ENCODE measurements at regions not wholly inside any gene's neighbourhood (a gene's known extent, or its start where the extent isn't known, plus 50 kb on each side); places are given as distances from the start of the nearest gene placed in this dataset.
A peak's percentile ranks its signal among the peaks of the same experiment; 100 is the strongest.
"Not testable (repeated sequence)": the region's sequence is repeated elsewhere in the genome, so short reads cannot be mapped to it uniquely, and the experiment has no call there.

DNA sequence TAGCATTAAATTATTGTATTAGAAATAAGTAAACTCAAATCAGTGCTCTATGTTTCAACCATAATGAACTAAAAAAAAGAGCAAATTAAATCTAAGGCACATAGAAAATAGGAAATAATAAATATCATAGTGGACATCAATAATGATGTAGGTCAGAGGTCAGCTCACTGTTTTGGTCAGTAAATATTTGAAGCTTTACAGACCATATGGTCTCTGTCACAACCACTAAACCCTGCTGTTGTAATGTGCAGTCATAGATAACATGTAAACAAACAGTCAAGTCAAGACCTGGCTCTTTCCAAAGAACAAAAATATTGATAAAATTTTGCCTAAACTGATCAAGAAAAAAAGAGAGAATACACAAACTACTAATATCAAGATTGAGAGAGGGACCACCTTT is 615.0 kb downstream of the SH2D4B start:
- H3K9me3 Mint-ChIP-seq = no peaks in the 10 kb centered on the region
- DNase-seq (ENCODE audit: low spot score in 2 of 2) (no peak), ATAC-seq (no peak)
- H3K36me3 Mint-ChIP-seq = no peaks in the 10 kb centered on the region
- H3K27ac Mint-ChIP-seq = no peak overlapping the region

DNA sequence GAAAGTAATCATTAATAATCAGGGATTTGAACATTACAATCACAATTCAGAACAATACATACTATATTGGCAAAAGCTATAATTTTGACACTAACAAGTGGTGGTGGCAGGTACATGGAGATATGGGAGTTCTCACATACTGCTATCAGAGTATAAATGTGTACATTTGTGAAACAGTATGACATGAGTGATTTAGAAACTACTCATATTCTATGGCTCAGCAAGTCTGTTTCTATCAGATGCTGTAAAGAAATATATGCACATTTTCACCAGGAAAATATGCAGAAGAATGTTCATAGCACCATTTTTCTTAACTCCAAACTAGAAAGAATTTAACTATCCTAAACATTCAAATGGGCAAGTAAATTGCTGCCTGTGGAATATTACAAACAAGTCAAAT is 620.0 kb downstream of the SH2D4B start:
- DNase-seq (ENCODE audit: low spot score in 2 of 2) (no peak), ATAC-seq (no peak)
- no peaks in the 10 kb centered on the region for H3K9me3 Mint-ChIP-seq

DNA sequence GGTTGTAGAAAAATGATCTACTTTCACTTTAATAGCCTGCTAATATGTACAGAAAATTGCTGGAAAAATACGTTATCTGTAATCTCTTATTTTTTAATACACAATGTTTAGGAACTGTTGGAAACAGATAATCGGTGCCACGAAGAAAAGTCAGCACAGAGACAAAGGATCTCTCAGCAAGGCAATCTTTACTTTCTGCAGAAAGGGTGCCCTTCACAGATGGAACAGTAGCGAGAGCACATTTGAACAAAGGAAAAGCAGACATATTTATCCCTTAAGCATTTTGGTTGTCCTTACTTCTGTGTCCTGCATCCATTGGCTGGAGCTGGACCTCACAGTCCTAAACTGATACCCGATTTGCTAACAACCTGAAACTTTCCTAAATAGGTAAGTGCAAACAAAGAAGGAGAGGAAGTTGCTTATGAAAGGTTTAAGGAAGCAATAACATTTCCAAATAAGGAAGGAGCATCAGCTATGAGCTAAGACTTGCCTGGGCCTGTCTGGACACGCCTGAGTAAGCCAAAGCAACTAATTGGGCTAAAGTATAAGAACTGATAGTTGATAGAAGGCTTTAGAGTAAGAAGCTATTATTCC is 640.0 kb downstream of the SH2D4B start:
- Mint-ChIP-seq H3K36me3 (peaks cover 0 to 8% of the 10 kb centered on the region in 2 donors), H3K27ac (no peak overlapping the region), H3K9me3 (peaks cover 10% of the 10 kb centered on the region in 2 donors)
- DNase-seq (ENCODE audit: low spot score in 2 of 2) (no peak), ATAC-seq (no peak)

More for the DNA sequence above, 620.0 kb downstream of the SH2D4B start:
- Mint-ChIP-seq H3K36me3 (no peaks in the 10 kb centered on the region), H3K27ac (no peak overlapping the region)

DNA sequence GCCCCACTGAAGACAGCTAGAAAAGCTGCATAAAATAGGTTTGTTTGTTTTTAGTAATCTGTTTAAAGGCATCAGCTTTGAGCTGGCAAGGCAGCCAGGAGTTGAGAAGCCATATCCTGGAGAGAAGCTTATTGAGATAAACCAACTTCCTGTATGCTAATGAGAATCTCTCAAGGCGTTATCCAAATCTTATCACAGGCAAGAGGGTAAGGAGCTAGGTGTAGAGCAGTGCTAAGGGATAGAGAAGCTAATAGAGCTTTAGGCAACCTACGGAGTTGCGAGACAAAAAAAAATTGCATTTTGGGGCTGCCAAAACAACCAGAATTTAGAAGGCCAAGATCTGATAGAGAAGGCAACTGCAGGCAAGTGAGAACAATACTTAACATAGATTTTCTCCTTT is 641.6 kb downstream of the SH2D4B start:
- no peak for ATAC-seq
- no peak for DNase-seq (ENCODE audit: low spot score in 2 of 2)
- Mint-ChIP-seq H3K27ac (peak overlapping the region in 1 of 2 donors; percentile 48), H3K9me3 (peaks cover 10 to 13% of the 10 kb centered on the region in 2 donors), H3K36me3 (peaks cover 0 to 8% of the 10 kb centered on the region in 2 donors)

DNA sequence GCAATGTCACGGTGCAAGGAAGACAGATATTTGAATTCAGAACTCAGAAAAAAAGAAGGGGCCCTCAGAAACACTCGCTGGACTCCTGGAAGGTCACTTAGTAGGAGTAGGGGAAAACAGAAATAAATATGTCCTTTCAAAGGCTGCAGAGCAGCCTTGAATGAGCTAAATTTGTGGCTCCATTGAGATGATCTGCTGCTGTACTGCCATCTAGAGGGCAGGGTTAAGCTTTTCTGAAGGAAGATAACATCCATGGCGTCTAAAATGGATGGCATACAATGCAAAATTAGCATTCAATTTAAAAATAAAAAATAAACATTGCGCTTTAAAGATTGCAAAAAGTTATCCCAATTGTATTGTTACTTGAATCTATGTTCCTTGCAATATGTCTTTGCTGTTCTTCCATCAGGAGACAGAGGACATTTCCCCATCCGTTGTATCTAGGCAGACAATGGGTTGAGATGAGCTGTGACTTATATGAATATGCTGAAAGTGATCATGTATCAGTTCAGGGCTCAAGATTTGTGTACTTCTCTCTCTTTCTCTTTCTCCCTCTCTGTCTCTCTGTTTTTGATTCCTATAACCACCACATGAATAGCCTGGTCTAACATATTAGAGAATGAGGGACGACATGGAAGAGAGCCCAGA is 642.2 kb downstream of the SH2D4B start:
- ATAC-seq (no peak), DNase-seq (ENCODE audit: low spot score in 2 of 2) (no peak)
- Mint-ChIP-seq H3K9me3 (peaks cover 10 to 13% of the 10 kb centered on the region in 2 donors), H3K27ac (peak overlapping the region in 1 of 2 donors; percentile 48), H3K36me3 (peaks cover 0 to 8% of the 10 kb centered on the region in 2 donors)

DNA sequence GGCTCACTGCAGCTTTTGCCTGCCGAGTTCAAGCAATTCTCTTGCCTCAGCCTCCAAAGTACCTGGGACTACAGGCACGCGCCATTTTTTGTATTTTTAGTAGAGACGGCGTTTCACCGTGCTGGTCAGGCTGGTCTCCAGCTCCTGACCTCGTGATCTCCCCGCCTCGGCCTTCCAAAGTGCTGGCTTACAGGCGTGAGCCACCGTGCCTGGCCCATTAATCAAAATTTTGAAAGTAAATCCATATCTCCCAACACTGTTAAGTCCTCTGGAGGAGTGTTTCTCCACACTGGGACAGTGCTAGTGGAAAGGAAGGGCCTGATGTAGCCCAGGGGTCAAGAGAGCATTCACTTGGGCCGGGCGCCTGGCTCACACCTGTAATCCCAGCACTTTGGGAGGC is 644.6 kb downstream of the SH2D4B start:
- H3K36me3 Mint-ChIP-seq = peaks cover 0 to 6% of the 10 kb centered on the region in 2 donors
- no peak overlapping the region for H3K27ac Mint-ChIP-seq
- ATAC-seq (no peak), DNase-seq (ENCODE audit: low spot score in 2 of 2) (no peak)
- peaks cover 4 to 13% of the 10 kb centered on the region in 2 donors for H3K9me3 Mint-ChIP-seq

DNA sequence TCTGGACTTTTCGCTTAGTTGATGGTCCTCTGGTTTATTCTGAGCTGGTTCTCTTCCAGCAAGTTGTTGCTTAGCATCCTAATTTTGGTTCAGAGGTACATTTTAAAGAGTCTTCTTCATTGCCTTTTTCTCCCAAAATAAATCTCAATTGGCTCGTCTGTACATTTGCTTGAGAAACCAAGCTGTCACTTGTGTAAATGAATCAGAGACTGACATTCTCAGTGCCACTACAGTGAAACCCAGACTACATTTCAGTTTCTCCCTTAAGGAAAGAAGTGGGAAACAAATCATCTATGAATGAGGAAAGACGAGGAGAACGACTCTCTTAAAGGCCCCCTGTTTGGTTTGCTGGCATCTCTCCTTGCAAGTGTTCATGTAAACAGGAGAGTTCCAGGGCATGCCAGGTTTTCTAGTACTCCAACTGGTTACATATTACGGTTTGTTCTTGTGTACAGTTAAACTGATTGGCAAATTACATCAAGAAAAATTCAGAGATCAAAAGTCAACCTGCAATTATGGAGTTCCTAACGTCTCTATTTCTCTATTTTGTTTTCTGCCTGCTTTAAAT is 654.6 kb downstream of the SH2D4B start:
- Mint-ChIP-seq H3K27ac (no peak overlapping the region), H3K36me3 (no peaks in the 10 kb centered on the region), H3K9me3 (no peaks in the 10 kb centered on the region)
- DNase-seq (ENCODE audit: low spot score in 2 of 2) (no peak), ATAC-seq (no peak)

DNA sequence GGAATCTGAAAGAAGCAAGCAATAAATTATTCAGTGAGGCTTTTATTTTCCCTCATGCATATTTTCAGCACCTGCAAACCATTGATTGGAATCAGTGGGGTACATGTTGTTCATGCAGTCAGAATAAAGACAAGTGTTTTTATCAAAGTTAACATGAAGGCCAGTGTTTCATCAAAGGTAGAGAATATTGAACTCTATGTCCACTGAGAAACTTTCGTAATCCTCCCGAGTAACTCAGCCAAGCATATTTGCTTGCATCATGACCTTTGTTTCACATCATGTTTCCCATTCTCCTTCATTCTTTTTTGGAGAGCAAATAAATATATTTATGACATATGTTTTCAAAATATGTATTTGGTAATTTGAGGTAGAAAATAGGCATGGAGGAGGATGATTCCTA is 663.1 kb downstream of the SH2D4B start:
- ATAC-seq = no peak
- H3K9me3 Mint-ChIP-seq = peaks cover 0 to 4% of the 10 kb centered on the region in 2 donors
- no peak for DNase-seq (ENCODE audit: low spot score in 2 of 2)
- no peak overlapping the region for H3K27ac Mint-ChIP-seq
- no peaks in the 10 kb centered on the region for H3K36me3 Mint-ChIP-seq

DNA sequence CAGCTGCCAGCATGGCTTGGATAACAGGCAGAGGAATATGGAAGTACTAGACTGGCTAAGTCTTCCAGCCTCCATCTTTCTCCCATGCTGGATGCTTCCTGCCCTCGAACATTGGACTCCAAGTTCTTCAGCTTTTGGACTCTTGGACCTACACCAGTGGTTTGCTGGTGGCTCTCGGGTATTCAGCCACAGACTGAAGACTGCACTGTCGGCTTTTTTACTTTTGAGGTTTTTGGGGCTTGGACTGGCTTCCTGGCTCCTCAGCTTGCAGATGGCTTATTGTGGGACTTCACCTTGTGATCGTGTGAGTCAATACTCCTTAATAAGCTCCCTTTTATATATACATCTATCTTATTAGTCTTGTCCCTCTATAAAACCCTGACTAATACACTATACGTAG is 667.6 kb upstream of the NRG3 start:
- not testable (repeated sequence) for H3K36me3 Mint-ChIP-seq; H3K27ac Mint-ChIP-seq; DNase-seq (ENCODE audit: low spot score in 2 of 2); ATAC-seq; H3K9me3 Mint-ChIP-seq

DNA sequence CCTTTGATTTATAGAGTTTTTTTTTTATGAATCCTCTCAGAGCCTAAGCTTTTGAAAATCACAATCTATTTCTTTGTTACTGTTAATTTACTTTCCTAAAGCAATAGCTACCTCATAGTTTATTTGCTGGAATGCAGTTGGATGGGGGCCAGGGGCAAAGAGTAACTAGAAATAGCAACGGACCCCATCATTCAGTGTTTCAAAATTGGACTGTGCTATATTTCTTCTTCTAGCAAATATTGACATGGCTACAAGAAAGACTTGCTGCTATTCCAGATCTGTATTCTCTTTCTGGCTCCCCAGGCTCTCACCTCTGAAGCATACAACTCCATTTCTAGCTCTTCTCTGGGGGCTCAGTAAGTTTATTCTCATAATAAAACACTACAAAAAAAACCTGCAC is 661.6 kb upstream of the NRG3 start:
- DNase-seq (ENCODE audit: low spot score in 2 of 2) = no peak
- no peaks in the 10 kb centered on the region for H3K9me3 Mint-ChIP-seq
- no peak overlapping the region for H3K27ac Mint-ChIP-seq
- no peak for ATAC-seq
- H3K36me3 Mint-ChIP-seq = no peaks in the 10 kb centered on the region

DNA sequence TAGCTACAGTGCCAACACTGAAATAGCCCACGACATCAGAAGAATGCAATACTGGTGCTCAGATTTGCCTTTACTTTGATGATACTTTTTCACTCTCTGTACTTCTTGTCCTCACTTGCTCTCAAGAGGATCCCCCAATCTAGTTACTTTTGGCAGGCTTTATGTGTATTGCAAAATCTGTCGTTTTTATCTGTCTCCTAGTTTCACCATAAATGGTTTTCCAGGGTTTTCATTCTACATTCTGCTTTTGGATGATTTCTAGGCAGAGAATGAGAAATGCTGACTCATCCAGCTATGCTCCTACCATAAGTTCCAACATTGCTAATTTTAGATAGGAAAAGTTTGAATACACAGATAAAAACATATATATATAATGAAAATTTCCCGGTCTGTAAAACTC is 659.5 kb upstream of the NRG3 start:
- no peaks in the 10 kb centered on the region for H3K36me3 Mint-ChIP-seq

DNA sequence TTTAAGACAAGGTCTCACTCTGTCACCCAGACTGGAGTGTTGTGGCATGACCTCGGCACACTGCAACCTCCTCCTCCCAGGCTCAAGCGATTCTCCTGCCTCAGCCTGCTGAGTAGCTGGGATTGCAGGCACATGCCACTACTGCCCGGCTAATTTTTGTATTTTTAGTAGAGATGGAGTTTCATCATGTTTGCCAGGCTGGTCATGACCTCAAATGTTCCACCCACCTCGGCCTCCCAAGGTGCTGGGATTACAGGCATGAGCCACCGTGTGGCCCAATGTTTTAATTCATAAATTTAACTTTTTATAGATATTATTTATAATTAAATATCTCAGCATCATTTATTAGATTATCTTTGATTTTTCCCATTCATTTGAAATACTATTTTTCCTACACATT is 658.0 kb upstream of the NRG3 start:
- H3K27ac Mint-ChIP-seq = no peak overlapping the region
- H3K36me3 Mint-ChIP-seq = no peaks in the 10 kb centered on the region
- ATAC-seq (no peak), DNase-seq (ENCODE audit: low spot score in 2 of 2) (no peak)
- H3K9me3 Mint-ChIP-seq = no peaks in the 10 kb centered on the region

More for the DNA sequence above, 659.5 kb upstream of the NRG3 start:
- ATAC-seq (no peak), DNase-seq (ENCODE audit: low spot score in 2 of 2) (no peak)
- Mint-ChIP-seq H3K9me3 (no peaks in the 10 kb centered on the region), H3K27ac (no peak overlapping the region)

DNA sequence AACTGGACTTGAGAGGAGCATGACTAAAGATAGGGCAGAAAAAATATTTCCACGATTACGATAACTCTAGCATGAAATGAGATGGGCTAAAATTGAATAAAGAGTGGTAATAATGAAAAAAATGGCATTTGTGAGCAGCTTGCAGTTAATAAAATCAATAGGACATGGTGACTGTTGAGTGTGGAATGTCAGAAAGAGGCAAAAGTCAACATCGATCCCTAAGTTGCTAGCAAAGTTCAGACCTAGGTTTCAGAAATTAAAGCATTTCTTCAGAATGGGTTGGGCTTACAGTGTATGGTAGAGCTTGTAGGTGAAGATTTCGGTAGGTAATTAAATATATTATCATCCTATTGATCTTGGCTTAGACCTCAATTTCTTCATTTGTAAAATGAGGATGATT is 656.7 kb upstream of the NRG3 start:
- ATAC-seq (no peak), DNase-seq (ENCODE audit: low spot score in 2 of 2) (no peak)
- Mint-ChIP-seq H3K36me3 (no peaks in the 10 kb centered on the region), H3K27ac (no peak overlapping the region), H3K9me3 (peaks cover 0 to 4% of the 10 kb centered on the region in 2 donors)

DNA sequence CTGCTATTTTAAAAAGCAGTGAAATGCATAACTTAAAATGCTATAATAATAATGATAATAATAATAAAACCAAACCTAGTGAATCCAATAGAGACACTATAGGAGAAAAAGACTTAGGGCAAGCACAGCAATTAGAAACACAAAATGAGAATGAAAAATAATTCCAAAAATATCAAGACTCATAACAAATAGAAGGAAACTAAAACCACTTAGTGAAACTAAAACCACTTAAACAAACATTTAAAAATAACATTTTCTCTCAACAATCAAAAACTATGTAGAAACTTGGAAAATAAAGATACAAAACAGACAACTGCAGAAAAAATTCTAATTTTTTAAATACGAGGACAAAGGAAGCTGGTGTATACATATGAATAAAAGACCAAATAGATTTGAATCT is 655.2 kb upstream of the NRG3 start:
- no peaks in the 10 kb centered on the region for H3K36me3 Mint-ChIP-seq
- H3K27ac Mint-ChIP-seq = no peak overlapping the region
- ATAC-seq = no peak
- H3K9me3 Mint-ChIP-seq = peaks cover 0 to 4% of the 10 kb centered on the region in 2 donors
- no peak for DNase-seq (ENCODE audit: low spot score in 2 of 2)

DNA sequence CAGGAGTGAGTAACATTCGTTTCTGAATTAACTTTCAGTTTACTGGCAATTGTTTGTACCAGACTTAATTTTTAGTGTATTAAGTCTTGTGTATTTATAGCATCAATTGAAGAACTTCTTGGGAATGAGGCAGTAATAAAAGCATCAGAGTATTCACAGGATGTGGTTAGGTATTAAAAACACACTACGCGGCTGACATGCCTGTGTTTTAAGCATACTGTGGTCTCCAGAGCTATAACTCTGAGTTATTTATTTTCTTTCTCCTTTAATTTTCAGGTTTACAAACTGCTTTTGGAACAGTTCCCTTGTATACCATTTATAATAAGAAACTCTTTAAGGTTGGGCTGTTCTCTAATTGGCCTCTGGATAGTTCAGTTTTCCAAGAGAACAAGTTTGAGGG is 626.1 kb upstream of the NRG3 start:
- ATAC-seq (no peak), DNase-seq (ENCODE audit: low spot score in 2 of 2) (no peak)
- Mint-ChIP-seq H3K9me3 (no peaks in the 10 kb centered on the region), H3K36me3 (no peaks in the 10 kb centered on the region), H3K27ac (no peak overlapping the region)

DNA sequence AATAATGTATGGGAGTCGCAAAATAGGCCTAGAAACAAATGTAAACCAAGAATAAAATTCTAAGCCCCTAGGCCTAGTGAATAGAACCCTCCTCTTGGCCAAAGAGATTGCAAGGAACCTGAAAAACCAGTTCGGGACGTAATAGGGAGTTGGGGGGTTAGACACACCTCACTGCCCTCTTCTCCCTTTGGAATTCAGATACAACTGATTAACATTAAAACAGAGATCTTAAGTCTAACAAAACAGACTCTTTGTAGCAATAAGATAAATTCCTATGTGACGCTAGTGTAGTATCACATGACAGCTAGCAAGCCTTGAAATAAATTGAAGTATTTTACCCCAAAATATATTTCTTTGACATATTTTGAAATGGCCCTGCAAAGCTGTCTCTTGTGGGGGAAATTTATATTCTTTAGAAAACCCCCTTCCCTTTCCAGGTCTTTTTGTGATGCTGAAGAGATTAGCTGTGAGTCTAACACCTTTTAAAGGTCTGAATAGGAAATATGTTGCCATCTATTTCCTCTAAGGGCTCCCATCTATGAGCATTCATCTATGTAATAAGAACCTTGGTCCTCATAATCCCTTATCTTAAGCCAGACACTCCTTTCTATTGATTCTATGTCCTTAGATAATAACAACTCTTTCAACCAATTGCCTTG is 623.4 kb upstream of the NRG3 start:
- ATAC-seq = no peak
- DNase-seq (ENCODE audit: low spot score in 2 of 2) = no peak
- no peak overlapping the region for H3K27ac Mint-ChIP-seq
- no peaks in the 10 kb centered on the region for H3K36me3 Mint-ChIP-seq
- no peaks in the 10 kb centered on the region for H3K9me3 Mint-ChIP-seq

DNA sequence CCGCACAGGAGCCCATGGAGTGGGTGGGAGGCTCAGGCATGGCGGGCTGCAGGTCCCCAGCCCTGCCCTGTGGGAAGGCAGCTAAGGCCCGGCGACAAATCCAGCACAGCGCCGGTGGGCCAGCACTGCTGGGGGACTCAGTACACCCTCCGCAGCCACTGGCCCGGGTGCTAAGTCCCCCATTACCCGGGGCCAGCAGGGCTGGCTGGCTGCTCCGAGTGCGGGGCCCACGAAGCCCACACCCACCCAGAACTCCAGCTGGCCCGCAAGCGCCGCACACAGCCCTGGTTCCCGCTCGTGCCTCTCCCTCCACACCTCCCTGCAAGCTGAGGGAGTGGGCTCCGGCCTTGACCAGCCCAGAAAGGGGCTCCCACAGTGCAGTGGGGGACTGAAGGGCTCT is 610.0 kb upstream of the NRG3 start:
- H3K9me3 Mint-ChIP-seq; H3K27ac Mint-ChIP-seq; H3K36me3 Mint-ChIP-seq; DNase-seq (ENCODE audit: low spot score in 2 of 2); ATAC-seq: not testable (repeated sequence)

Measured in activated naive CD4-positive, alpha-beta T cell treated with anti-CD3 and anti-CD28 coated beads, Interleukin-2, amount 50 U/mL, for 72 hours (primary cell).